GM18505 (cell line): ENCODE measurements at regions not wholly inside any gene's neighbourhood (a gene's known extent, or its start where the extent isn't known, plus 50 kb on each side); places are given as distances from the start of the nearest gene placed in this dataset.

Experiments used
- ATAC-seq: cut with Tn5 transposase; IDR thresholded peaks from one replicate; pipeline ENCODE4 v1.9.1; 2021; ENCODE audit not compliant: unreplicated experiment
- POLR2A ChIP-seq: IDR thresholded peaks from 4 replicates; pipeline ENCODE4 v1.6.1; 2011; ENCODE audit warnings: borderline replicate concordance; ENCODE audit not compliant: insufficient read depth, insufficient read length; ENCODE audit errors: extremely low read depth

- TF ChIP-seq POLR2A, result no peak
- no peak for ATAC-seq
Observed at GRCh38 chr4:182174979-182175378, 68.2 kb upstream of the TENM3 start.

GRCh38 chr4:182175788-182176519, 67.2 kb upstream of the TENM3 start:
- no peak for TF ChIP-seq POLR2A
- ATAC-seq, result no peak

- TF ChIP-seq POLR2A, result no peak
- no peak for ATAC-seq
Observed at GRCh38 chr4:182177166-182177565, 66.0 kb upstream of the TENM3 start.

GRCh38 chr4:182179105-182179504, 64.1 kb upstream of the TENM3 start:
- no peak for TF ChIP-seq POLR2A

GRCh38 chr4:182179751-182180150, 63.5 kb upstream of the TENM3 start:
- TF ChIP-seq POLR2A, result no peak

More at GRCh38 chr4:182179105-182179504, 64.1 kb upstream of the TENM3 start:
- ATAC-seq, result no peak

GRCh38 chr4:182185491-182185890, 57.7 kb upstream of the TENM3 start:
- no peak for TF ChIP-seq POLR2A
- ATAC-seq, result no peak

More at GRCh38 chr4:182179751-182180150, 63.5 kb upstream of the TENM3 start:
- ATAC-seq, result no peak

GRCh38 chr4:182187674-182188073, 55.5 kb upstream of the TENM3 start:
- TF ChIP-seq POLR2A, result no peak

GRCh38 chr4:182188622-182189021, 54.6 kb upstream of the TENM3 start:
- ATAC-seq, result no peak
- TF ChIP-seq POLR2A, result no peak

More at GRCh38 chr4:182187674-182188073, 55.5 kb upstream of the TENM3 start:
- ATAC-seq, result no peak

- TF ChIP-seq POLR2A, result no peak
- ATAC-seq, result no peak
Observed at GRCh38 chr4:182189103-182189878, 53.9 kb upstream of the TENM3 start.

GRCh38 chr4:182190306-182190705, 52.9 kb upstream of the TENM3 start:
- TF ChIP-seq POLR2A, result no peak
- no peak for ATAC-seq

- TF ChIP-seq POLR2A, result no peak
- no peak for ATAC-seq
Observed at GRCh38 chr4:182192511-182193181, 50.6 kb upstream of the TENM3 start.

- ATAC-seq, result no peak
- TF ChIP-seq POLR2A, result no peak
Observed at GRCh38 chr4:182193311-182193710, 49.9 kb upstream of the TENM3 start.
